ENCODE measurements at regions not wholly inside any gene's neighbourhood (a gene's known extent, or its start where the extent isn't known, plus 50 kb on each side); places are given as distances from the start of the nearest gene placed in this dataset.

DNA sequence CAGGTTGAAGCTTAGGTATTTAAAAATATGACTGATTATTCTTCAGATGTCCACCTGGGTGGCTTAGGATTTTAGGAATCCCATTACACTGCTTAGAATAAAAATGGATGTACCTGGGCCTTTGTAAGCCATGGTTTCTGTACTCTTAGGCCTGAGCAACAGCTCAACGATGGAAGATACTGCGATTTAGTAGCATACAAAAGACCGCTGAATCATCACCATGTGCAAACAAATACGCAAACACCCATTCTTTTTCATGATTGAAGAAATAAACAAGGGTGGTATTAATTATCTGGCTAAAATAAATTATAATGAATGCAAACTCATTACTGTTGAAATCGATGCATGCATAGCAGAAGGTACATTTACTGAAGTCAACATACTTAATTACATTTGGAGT is 188.9 kb downstream of the ZNF330 start:
- DNase-seq = no peak

DNA sequence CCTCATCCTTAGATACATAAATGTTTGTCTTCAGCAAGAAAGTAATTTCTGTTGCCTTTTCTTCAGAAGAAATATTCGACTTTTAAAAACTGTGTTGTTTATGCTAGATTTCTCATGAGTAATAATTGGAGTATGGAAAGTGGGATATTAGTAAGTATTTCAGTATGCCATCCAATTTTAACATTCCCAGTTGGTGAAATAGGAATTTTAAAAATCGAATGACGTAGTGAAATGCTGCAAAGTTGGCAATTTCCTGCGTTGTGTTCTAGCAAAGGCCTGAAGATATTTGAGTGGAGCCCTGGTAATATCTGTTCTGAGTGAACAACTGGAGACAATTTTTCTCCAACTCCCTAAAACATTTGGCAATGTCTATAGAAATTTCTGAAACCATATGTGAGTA is 190.1 kb downstream of the ZNF330 start:
- DNase-seq = peak; percentile 69

DNA sequence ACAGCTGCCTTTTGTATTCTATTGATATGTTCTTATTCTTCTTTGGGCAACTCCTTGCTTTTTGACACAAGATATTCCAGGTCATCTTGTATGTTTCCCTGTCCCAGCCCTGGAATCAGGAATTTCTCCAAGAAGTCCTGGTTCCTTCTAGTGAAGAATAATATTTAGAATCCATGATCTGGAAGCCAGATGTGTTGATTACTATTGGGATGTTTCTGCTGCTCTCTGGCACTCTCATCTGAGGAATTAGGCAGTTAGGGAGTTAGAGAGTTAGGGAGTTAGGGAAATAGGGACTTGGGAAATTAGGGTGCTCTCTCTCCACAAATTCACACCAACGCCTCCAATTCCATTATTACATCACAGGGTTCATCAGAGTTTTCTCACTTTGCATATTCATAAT is 191.2 kb downstream of the ZNF330 start:
- no peak for DNase-seq

DNA sequence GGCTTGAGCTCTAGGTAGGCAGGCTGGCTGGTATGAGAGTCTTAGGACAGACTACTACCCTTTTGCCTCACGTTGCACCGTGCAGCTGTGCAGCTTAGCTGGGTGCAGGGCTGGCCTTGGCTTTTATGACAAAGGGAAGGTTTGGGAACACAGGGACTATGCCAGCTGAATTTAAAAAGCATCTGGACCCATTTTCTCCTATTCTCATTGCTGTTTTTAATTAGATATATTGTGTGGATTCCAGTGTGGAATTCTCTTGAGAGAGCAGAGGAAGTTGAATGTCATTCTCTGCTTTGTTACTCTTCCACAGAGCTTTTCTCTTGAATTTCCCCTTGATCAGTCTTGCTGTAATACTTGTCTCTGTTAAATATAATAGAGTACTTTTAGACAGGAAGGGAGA is 192.7 kb downstream of the ZNF330 start:
- no peak for DNase-seq

DNA sequence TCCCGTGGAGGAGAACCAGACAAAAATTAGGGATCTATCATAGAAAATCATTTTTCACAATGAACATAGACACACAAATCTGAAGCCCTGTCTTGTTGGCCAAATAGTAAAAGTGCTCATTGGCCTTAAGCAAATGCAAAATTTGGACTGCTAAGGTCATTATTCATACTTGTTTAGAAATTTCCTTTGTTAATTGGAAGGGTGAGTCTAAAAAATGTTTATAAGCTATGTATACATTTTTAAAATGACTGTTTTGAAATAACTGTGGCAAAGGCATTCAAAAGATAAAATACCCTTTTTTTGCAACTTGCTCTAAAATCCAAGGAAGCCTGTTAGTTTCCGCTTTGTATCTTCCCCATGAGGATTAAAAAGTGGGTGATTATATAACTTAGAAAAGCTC is 195.0 kb downstream of the ZNF330 start:
- no peak for DNase-seq

DNA sequence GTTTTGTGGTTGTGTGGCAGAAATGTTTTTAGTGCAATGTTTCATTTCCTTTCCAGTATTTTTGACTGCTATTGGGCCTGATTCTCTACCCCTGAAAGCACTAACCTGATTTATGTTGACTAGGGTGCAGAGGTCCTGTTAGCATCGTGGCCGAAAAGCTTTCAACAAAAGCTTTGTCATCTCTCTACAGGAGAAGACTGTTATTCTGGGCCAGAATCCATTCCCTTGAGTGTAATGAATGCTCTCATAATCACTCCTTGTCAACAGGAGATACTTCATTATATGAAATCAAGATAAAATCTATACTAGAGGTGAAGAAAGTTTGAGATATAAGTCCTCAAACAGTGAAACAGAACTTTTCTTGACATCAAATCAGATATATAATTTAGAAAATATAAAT is 195.5 kb downstream of the ZNF330 start:
- no peak for DNase-seq

DNA sequence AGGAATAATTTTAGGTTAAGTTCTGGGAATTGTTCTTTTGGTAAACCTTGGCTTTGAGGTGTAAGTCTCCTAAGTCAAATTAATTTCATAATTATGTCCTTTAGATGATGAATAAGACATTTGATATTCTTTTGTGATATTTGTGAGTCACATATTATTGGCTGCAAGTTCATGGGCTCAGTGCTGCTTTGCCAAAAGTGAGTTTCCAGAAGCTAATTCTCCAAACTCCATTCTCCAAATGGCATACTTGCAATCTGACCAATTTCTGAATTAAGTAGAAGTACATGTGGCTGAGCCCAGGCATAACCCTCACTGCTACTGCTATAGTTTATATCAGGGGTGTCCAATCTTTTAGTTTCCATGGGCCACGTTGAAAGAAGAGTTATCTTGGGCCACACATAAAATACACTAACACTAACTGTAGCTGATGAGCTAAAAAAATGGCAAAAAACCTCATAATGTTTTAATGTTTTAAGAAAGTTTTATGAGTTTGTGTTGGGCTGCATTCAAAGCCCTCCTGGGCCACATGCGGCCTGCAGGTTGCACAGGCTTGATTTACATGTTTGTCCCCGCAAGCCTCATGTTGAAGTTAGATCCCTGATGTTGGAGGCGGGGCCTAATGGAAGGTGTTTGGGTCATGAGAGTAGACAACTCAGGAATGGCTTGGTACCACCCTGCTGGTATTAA is 196.1 kb downstream of the ZNF330 start:
- no peak for DNase-seq

DNA sequence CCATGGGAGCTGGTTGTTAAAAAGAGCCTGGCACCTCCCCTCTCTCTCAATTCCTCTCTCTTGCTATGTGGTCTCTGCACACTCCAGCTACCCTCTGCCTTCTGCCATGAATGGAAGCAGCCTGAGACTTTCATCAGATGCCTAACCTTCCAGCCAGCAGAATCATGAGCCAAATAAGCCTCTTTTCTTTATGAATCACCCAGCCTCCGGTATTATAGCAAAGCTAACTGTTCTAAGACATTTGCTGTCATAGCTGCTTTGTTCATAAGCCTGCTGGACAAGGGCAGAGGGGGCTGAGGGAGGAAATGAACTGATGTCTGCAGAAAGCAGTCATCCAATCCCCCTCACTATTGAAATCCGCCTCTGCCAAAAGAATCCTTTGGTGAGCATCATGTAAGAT is 196.7 kb downstream of the ZNF330 start:
- DNase-seq = peak; percentile 14

DNA sequence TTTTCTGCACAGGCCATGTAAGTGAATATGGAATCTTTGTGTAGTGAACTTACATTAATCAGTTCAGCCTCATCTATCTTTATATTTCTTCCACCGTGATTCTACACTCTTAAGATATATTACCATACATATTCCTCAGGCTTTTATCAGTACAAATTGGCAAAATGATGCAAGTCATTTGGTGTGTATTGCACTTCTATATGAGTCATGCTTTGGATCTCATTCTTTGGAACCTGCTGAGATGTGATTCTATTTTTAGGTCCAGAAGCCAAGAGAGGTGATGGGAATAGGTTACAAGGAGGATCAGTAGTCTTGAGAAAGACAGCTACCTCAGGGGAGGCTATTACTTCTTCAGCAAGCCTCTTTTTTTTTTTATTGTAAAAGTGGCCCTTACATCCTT is 204.4 kb downstream of the ZNF330 start:
- peak; percentile 70 for DNase-seq

DNA sequence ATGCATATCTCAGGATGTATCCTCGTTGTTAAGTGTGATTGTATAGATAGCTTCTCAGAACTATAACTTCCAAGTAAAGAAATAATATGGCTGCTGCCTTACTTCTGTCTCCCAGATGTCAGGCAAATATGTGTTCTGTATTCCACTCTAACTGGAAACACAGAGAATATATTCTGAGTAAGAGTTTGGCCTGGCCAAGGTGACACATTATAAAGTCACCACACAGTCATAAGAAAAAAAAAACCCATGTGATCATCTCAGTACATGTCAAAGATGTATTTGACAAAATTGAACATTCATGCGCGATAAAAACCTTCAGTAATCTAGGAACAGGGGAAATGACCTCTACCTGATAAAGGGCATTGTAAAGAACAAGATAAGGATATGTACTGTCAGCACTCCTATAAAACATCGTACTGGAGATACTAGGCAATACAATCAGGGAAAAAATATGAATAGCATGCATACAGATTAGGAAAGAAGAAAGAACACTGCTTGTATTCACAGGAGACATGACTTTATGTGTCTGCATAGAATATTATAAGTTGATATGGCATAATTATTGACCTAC is 207.1 kb downstream of the ZNF330 start:
- peak; percentile 18 for DNase-seq

DNA sequence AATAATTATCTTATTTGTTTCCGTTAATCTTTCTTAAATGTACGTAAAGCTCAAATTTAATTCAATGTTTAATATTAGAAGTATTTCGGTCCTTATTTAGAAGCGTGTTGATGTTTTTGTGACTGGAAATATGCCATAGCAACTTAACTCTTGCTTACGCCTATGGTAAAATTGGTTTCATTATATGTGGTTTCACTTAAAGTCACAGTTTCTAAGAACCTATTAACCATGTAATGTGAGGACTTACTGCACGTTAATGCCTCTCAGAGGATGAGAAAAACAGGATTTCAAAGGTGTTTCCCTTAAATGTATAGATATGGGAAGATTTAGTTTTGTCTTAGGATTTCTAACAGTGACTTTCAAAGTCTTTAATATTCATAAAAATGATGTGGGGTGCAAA is 206.4 kb upstream of the IL15 start:
- no peak for DNase-seq

DNA sequence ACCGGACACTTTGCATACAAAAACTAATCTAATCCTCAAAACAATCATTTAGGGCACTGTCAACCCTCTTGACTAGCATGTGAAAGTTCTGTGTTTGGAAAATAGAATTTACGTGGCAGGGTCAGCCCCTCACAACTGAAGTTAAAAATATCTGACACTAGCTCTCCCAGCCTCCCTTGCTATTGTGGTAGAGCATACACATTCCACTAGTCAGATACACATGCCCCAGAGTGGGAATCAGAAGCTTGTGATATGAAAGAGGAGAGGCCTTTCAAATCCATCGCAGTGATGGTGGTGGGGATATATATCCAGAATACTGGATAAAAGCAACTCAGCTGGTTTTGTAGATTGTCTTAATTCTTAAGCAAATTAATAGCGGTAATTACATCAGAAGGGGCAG is 205.7 kb upstream of the IL15 start:
- DNase-seq = no peak

DNA sequence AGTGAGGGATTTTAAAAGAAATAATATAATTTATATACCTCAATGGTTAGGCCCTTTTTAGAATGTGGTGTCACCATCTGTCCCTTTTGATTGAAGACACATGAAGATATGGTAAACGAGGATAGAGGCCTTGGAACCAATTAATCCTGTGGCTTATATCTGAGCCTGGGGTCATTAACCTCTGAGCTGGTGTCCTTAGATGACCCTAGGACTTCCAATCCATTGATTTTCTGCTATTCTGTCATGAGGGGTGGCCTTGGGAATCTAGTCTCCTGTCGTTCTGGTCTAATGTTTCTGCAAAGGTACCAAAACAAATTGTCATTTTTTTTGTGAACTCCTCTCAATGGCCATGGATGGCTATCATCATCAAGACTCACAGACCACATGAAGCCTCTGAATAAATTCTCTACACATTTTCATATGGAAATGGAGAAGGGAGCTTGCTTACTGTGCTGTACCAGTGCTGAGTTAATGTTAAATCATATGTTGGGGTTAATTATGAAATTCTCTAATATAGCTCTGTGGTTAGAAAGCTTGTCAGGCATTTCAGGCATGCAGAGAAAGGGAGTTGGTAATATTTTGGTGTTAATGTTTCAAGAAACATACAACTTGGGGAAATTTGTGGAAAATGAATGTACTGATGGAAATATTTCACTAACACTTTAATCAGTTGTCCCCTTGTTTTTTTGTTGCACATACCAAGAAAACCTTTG is 204.2 kb upstream of the IL15 start:
- peak; percentile 66 for DNase-seq

DNA sequence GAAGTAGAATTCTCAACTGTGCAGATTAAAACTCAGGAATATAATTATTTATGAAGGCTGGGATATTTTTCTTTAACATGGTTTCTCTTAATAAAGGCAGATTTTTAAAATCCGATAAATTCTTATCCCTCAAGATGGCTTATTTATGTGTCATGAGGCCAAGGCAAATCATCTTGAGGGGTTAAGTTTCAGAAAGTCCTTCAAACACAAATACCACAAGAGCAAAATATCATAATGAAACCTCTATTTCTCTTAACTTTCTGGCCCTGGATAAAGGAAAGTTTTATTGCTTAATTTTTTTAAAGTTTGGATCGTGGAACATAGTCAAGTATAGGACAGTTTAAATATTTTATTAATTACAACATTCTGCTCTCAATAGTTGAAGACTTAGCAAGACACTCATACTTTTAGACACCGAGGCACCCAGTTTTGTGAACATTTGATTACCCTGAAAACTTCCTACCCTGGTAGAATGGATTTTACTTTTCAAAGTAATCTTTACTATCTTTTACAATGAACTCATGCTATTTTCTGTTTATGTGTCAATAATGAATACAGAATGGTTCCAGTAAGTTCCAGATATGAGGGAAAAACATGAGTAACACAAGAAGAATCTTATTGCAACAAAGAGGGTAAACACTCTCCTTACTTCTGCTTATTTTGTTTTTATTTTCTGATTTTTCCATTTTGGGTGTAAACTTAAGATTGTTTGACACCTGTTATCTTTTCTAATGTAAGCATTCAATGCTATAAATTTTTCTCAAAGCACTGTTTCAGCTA is 200.7 kb upstream of the IL15 start:
- peak; percentile 40 for DNase-seq

DNA sequence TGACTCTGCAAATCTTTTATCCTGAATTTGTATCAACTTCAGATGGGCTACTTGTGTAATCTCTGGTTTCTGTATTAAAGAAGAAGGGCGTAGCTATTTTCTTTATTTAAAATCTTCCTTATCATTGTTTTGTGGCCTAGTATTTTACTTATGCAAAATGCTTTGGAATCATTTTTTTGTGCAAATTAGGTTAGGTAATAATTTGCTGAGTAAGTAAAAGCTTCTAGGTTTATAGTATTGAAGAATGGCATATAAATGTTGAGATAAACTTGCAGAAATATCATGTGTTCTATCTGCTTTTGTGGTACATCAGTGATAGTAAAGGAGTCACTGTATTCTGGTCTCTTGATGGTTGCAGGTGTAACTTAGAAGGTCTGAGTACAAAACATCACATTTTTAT is 197.2 kb upstream of the IL15 start:
- no peak for DNase-seq

DNA sequence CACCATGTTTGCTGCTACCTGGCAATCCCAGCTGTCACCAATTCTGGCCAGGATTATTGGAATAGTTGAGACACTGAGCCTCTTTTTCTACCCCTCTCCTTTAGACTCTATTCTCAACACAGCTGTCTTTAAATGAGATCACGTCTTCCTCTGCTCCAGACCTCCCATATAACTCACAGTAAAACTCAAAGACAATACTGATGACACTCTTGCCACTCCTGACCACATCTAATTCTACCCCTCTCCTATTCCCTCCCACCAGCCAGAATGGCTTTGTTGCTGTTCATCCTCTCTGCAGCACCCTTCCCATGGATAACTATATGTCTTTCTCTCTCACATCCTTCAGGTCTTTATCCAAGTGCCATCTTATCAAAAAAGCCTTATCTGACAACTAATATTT is 188.6 kb upstream of the IL15 start:
- DNase-seq = no peak

DNA sequence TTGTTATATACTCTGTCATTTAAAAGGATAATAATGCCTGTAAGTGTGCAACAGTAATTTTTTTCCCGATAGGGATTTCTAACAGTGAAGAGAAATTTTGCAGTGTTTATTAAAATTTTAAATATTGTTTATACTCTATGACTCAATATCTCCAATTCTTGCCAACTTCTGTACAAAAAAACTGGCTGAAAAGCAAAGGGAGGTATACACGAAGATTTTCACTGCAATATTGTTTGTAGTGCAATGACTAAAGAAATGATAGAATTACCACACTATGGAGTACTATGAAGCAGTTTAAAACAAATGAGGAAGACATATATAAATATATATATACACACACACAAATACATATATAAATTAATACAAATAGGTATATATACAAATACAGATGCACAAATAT is 187.9 kb upstream of the IL15 start:
- peak; percentile 4 for DNase-seq

DNA sequence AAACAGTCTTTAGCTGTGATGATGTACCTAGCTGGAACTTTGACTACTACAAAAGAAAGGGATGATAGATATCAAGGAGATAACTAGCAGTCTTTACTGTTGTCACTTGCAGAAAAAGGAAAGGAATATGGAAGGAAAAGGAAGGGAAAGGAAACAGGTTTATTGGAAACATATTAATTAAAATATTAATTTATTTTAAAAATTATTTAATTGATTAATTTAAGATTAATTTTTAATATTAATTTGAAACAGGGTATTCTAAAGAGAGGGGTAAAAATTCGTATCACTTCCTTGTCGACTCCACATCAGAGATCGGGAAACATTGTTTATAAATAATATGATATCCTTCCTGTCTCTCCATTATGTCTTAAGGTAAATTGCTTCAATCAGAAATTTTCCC is 186.5 kb upstream of the IL15 start:
- DNase-seq = no peak

DNA sequence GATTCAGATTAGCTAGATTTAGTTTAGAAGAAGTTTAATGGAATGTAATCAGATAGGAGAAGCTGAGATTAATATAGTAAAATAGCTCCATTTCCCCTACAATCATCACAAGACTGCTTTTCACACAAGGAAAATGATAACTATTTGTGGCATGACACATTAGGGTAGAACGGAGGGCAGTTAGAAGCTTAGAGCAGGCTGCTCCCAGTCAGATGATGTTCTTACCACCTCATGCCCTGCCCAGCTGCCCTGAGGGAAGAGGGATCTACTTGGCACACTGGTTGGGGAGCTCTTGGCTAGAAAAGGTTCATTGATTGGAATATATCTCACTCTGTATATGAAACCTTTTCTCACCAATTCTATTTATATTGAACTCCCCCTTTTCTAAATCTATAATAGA is 180.7 kb upstream of the IL15 start:
- no peak for DNase-seq

DNA sequence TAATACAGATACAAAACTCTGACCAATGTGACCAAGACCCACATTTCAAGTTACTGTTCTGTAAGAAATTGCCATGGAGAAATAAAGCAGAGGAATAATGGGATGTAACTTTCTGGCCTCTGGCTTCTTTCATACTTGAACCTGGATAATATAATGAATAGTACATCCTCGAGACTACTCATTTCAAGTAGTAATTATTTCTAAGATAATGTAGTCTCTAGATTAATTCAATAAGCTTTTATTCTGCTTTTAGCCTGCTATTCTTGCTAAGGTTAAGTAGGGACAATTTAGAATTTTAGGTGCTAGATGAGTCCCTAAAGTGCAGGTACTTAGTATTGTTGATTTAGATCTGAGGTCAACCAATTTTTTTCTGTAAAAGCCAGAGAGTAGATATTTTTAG is 178.7 kb upstream of the IL15 start:
- no peak for DNase-seq

DNA sequence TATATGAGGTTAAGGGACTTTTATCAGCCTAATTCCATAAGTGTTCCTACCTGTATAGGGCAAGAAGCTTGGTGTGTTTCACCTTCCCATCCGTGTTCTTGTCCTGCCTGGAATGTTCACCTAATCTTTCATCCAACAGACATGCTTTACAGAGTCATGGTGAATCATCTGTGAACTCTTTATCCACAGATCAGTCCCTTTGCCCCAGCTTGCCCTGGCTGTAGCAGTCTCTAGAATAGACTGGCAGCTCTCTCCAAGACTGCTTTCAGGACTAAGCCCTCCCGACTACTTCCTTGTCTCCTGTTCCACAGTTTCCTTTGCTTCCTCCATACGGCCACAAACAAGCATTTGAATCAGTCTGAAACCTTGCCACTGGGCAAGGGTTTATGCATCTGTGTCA is 177.9 kb upstream of the IL15 start:
- DNase-seq = peak; percentile 6

DNA sequence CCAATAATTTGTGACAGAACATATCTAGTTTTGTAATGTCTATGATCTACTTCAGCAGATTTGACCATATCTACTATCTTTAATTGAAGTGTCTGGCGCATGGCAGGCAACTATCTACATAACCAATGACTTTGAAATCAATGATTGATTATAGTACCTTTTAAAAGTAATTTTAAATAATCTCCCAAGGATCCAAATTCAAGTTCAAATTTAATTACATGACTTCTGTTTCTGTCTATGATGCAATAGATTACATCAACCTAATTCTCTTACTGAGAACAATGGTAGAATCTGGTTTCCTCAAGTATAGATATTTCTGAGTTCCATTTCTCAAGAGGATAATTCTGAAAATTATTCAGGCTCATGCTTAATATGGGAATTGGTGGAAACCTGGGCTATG is 177.4 kb upstream of the IL15 start:
- DNase-seq = no peak

DNA sequence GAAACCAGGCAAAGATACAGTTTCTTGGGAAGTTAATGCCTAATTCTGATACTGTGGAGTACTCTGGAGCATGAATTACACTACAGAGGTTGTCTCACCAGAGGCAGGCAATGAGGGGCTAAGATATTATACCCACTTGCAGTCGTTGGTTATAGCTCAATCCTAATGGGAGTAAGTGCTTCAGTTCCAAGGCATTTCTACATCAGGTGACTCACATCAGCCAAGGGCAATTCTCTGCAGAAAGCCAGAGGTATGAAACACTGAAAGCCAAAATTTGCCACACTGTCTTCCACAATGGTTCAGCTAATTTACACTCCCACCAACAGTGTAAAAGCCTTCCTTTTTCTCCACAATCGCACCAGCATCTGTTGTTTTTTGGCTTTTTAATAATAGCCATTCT is 174.0 kb upstream of the IL15 start:
- DNase-seq = no peak

DNA sequence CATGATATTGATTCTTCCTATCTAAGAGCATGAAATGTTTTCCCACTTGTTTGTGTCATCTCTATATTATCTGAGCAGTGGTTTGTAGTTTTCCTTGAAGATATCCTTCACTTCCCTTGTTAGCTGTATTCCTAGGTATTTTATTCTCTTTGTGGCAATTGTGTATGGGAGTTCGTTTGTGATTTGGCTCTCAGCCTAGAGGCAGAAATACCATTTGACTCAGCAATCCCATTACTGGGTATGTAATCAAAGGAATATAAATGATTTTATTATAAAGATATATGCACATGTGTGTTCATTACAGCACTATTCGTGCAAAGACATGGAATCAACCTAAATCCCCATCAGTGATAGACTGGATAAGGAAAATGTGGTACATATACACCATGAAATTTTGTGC is 172.7 kb upstream of the IL15 start:
- DNase-seq = no peak
